ENCODE measurements at regions not wholly inside any gene's neighbourhood (a gene's known extent, or its start where the extent isn't known, plus 50 kb on each side); places are given as distances from the start of the nearest gene placed in this dataset.
"Not testable (repeated sequence)": the region's sequence is repeated elsewhere in the genome, so short reads cannot be mapped to it uniquely, and the experiment has no call there.

GRCh38 chr17:20683651-20684229 lies 104.2 kb downstream of the CDRT15L2 start:
- DNase-seq: not testable (repeated sequence)

GRCh38 chr17:20684975-20685374 lies 105.5 kb downstream of the CDRT15L2 start:
- DNase-seq: not testable (repeated sequence)

- not testable (repeated sequence) for DNase-seq
These were observed 108.1 kb downstream of the CDRT15L2 start for GRCh38 chr17:20687584-20687983.

- DNase-seq: not testable (repeated sequence)
These were observed 109.7 kb downstream of the CDRT15L2 start for GRCh38 chr17:20689170-20689749.

- not testable (repeated sequence) for DNase-seq
These were observed 113.2 kb downstream of the CDRT15L2 start for GRCh38 chr17:20692706-20693105.

- not testable (repeated sequence) for DNase-seq
These were observed 116.3 kb downstream of the CDRT15L2 start for GRCh38 chr17:20695871-20696270.

- not testable (repeated sequence) for DNase-seq
These were observed 119.1 kb downstream of the CDRT15L2 start for GRCh38 chr17:20698463-20699206.

- DNase-seq: not testable (repeated sequence)
These were observed 121.0 kb downstream of the CDRT15L2 start for GRCh38 chr17:20700528-20700927.

- not testable (repeated sequence) for DNase-seq
These were observed 121.8 kb downstream of the CDRT15L2 start for GRCh38 chr17:20701366-20701765.

GRCh38 chr17:20702692-20703091 lies 123.2 kb downstream of the CDRT15L2 start:
- DNase-seq: no peak

GRCh38 chr17:20703781-20704180 lies 124.3 kb downstream of the CDRT15L2 start:
- no peak for DNase-seq

GRCh38 chr17:20705186-20705585 lies 125.7 kb downstream of the CDRT15L2 start:
- not testable (repeated sequence) for DNase-seq

GRCh38 chr17:20706751-20707373 lies 127.3 kb downstream of the CDRT15L2 start:
- DNase-seq: no peak

- not testable (repeated sequence) for DNase-seq
These were observed 129.3 kb downstream of the CDRT15L2 start for GRCh38 chr17:20708821-20709220.

- not testable (repeated sequence) for DNase-seq
These were observed 137.0 kb downstream of the CDRT15L2 start for GRCh38 chr17:20716481-20716880.

- no peak for DNase-seq
These were observed 141.6 kb downstream of the CDRT15L2 start for GRCh38 chr17:20721171-20721570.

- DNase-seq: not testable (repeated sequence)
These were observed 144.9 kb downstream of the CDRT15L2 start for GRCh38 chr17:20724391-20724790.

GRCh38 chr17:20727201-20727600 lies 147.7 kb downstream of the CDRT15L2 start:
- DNase-seq: not testable (repeated sequence)

- DNase-seq: no peak
These were observed 148.7 kb downstream of the CDRT15L2 start for GRCh38 chr17:20728181-20728580.

- not testable (repeated sequence) for DNase-seq
These were observed 151.6 kb downstream of the CDRT15L2 start for GRCh38 chr17:20731131-20731530.

GRCh38 chr17:20733923-20734322 lies 154.4 kb downstream of the CDRT15L2 start:
- DNase-seq: no peak

GRCh38 chr17:20735796-20736195 lies 156.3 kb downstream of the CDRT15L2 start:
- no peak for DNase-seq

- not testable (repeated sequence) for DNase-seq
These were observed 158.1 kb downstream of the CDRT15L2 start for GRCh38 chr17:20737636-20738035.
